ENCODE measurements at regions not wholly inside any gene's neighbourhood (a gene's known extent, or its start where the extent isn't known, plus 50 kb on each side); places are given as distances from the start of the nearest gene placed in this dataset.

DNA sequence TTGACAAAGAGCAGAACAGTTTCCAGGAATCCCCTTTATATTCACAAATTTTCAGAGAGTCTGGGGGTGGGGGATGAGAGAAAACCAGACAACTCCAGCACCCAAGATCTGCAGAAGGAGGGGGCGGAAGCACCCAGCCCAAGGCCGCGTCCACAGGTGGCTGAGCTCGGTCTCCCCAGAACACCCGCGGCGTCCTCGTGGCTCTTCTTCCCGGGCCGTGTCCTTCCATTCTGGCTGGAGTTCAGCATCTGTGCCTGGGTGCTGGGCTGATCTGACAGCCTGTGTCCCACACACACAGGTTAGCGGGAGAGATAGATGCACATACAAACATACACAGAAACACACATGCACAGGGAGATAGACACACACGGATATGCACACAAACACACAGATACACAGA, 455.8 kb upstream of the SALL3 start:
- TF ChIP-seq, protein P1, sequence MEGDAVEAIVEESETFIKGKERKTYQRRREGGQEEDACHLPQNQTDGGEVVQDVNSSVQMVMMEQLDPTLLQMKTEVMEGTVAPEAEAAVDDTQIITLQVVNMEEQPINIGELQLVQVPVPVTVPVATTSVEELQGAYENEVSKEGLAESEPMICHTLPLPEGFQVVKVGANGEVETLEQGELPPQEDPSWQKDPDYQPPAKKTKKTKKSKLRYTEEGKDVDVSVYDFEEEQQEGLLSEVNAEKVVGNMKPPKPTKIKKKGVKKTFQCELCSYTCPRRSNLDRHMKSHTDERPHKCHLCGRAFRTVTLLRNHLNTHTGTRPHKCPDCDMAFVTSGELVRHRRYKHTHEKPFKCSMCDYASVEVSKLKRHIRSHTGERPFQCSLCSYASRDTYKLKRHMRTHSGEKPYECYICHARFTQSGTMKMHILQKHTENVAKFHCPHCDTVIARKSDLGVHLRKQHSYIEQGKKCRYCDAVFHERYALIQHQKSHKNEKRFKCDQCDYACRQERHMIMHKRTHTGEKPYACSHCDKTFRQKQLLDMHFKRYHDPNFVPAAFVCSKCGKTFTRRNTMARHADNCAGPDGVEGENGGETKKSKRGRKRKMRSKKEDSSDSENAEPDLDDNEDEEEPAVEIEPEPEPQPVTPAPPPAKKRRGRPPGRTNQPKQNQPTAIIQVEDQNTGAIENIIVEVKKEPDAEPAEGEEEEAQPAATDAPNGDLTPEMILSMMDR (IDR thresholded peaks at IDR 0.05) = no peak
- no peak for TF ChIP-seq POLR2A (IDR thresholded peaks at IDR 0.05)

All from vagina (tissue), 2 donors.